ENCODE measurements at regions not wholly inside any gene's neighbourhood (a gene's known extent, or its start where the extent isn't known, plus 50 kb on each side); places are given as distances from the start of the nearest gene placed in this dataset.

GRCh38 chr4:119733431-119733830, 104.8 kb upstream of the PDE5A start:
- no peak for TF ChIP-seq CTCF (IDR thresholded peaks at IDR 0.05)
- no peak for TF ChIP-seq POLR2A (IDR thresholded peaks at IDR 0.05)
